GM23338 (cell line): ENCODE measurements at regions not wholly inside any gene's neighbourhood (a gene's known extent, or its start where the extent isn't known, plus 50 kb on each side); places are given as distances from the start of the nearest gene placed in this dataset.

Experiments
- EZH2 ChIP-seq: fragments of 200-600 bp; sonication (generic); IDR thresholded peaks from one replicate; pipeline ENCODE4 v1.8.0; 2017; ENCODE audit warnings: antibody characterized with exemption, mild to moderate bottlenecking, low read depth; ENCODE audit not compliant: unreplicated experiment
- EZH2phosphoT487 ChIP-seq: fragments of 200-600 bp; sonication (generic); IDR thresholded peaks from one replicate; pipeline ENCODE4 v1.8.1; 2018; ENCODE audit warnings: antibody characterized with exemption; ENCODE audit not compliant: unreplicated experiment
- JUNB ChIP-seq: IDR thresholded peaks from one replicate; pipeline ENCODE4 v1.6.1; 2016; ENCODE audit warnings: antibody characterized with exemption; ENCODE audit not compliant: unreplicated experiment
- POLR2AphosphoS5 ChIP-seq: IDR thresholded peaks from 2 replicates; pipeline ENCODE4 v1.6.1; 2016; ENCODE audit warnings: antibody characterized with exemption, low read depth
- STAT1 ChIP-seq: IDR thresholded peaks from one replicate; pipeline ENCODE4 v1.6.1; 2016; ENCODE audit warnings: antibody characterized with exemption; ENCODE audit not compliant: unreplicated experiment
- ZNF331 ChIP-seq: fragments of 250-450 bp; sonication (Bioruptor Pico); IDR thresholded peaks from 2 replicates; pipeline ENCODE4 v1.5.0; 2020; ENCODE audit warnings: low read depth, mild to moderate bottlenecking, moderate library complexity
- TF ChIP-seq, protein P1 (sequence below), 2 experiments: fragments of 200-600 bp in 1 of 2; sonication (generic) in 1 of 2; conservative IDR thresholded peaks; 2 replicates each; pipeline versions ENCODE4 v1.5.1 to v1.6.1; 2016 to 2017; ENCODE audit warnings: antibody characterized with exemption in 2 of 2, low read depth in 2 of 2, mild to moderate bottlenecking in 2 of 2, moderate library complexity in 1 of 2
- TF ChIP-seq, protein P2 (sequence below): IDR thresholded peaks from 2 replicates; pipeline ENCODE4 v1.6.1; 2016; ENCODE audit warnings: antibody characterized with exemption

DNA sequence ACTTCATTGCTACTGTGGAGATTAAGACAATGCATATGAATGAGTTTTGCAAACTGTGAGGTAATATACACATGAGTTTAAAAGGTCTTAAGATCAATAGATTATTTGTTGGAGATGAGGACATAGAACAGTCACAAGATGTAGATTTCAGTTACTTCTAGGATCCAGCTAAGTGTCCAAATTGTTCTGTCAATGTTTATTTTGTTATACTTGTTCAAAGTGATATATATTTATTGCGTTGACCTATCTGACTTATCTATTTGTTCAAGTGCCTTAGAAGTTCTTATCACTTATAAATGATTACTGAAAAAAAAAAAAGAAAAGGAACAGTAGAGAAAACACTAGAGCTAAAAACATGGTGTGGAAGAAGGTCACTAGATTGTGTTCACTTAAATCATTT, 75.6 kb upstream of the GRIN3A start:
- TF ChIP-seq, protein P1, sequence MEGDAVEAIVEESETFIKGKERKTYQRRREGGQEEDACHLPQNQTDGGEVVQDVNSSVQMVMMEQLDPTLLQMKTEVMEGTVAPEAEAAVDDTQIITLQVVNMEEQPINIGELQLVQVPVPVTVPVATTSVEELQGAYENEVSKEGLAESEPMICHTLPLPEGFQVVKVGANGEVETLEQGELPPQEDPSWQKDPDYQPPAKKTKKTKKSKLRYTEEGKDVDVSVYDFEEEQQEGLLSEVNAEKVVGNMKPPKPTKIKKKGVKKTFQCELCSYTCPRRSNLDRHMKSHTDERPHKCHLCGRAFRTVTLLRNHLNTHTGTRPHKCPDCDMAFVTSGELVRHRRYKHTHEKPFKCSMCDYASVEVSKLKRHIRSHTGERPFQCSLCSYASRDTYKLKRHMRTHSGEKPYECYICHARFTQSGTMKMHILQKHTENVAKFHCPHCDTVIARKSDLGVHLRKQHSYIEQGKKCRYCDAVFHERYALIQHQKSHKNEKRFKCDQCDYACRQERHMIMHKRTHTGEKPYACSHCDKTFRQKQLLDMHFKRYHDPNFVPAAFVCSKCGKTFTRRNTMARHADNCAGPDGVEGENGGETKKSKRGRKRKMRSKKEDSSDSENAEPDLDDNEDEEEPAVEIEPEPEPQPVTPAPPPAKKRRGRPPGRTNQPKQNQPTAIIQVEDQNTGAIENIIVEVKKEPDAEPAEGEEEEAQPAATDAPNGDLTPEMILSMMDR (conservative IDR thresholded peaks at IDR 0.05; ENCODE audit: low read depth in 2 of 2) = no peak
- no peak for TF ChIP-seq EZH2
- TF ChIP-seq STAT1 = no peak
- TF ChIP-seq, protein P2, sequence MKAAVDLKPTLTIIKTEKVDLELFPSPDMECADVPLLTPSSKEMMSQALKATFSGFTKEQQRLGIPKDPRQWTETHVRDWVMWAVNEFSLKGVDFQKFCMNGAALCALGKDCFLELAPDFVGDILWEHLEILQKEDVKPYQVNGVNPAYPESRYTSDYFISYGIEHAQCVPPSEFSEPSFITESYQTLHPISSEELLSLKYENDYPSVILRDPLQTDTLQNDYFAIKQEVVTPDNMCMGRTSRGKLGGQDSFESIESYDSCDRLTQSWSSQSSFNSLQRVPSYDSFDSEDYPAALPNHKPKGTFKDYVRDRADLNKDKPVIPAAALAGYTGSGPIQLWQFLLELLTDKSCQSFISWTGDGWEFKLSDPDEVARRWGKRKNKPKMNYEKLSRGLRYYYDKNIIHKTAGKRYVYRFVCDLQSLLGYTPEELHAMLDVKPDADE = no peak
- TF ChIP-seq EZH2phosphoT487 = no peak
- no peak for TF ChIP-seq POLR2AphosphoS5
- no peak for TF ChIP-seq ZNF331 (CRISPR knock-in tag)
- TF ChIP-seq JUNB = no peak
